Astrocyte (in vitro differentiated cells and primary cell): ENCODE measurements at regions not wholly inside any gene's neighbourhood (a gene's known extent, or its start where the extent isn't known, plus 50 kb on each side); places are given as distances from the start of the nearest gene placed in this dataset.

Experiments
- DNase-seq: peaks from one replicate; pipeline ENCODE4 v3.0.0-alpha.2; 2010; ENCODE audit warnings: low read depth
- FAIRE-seq: peaks from 2 replicates; lab custom pipeline; 2011; peaks lifted over from hg19 to GRCh38; lab: Jason Lieb, UNC
- H2AFZ ChIP-seq: 2 replicates; pipeline ENCODE4 v1.6.0; 2012; ENCODE audit warnings: low read depth, low read length, inconsistent platforms
- H3K27ac ChIP-seq: 2 replicates; pipeline ENCODE4 v1.5.1; 2011; ENCODE audit warnings: low read depth, low read length, inconsistent platforms
- H3K27me3 ChIP-seq: 2 replicates; pipeline ENCODE4 v1.6.0; 2011; ENCODE audit warnings: low read length, inconsistent platforms; ENCODE audit not compliant: insufficient read depth
- H3K36me3 ChIP-seq: 2 replicates; pipeline ENCODE4 v1.5.1; 2011; ENCODE audit warnings: low read length, inconsistent platforms; ENCODE audit not compliant: insufficient read depth
- H3K4me1 ChIP-seq: 2 replicates; pipeline ENCODE4 v1.5.1; 2011; ENCODE audit warnings: low read length, inconsistent platforms; ENCODE audit not compliant: insufficient read depth
- H3K4me2 ChIP-seq: 2 replicates; pipeline ENCODE4 v1.6.0; 2012; ENCODE audit warnings: low read length, inconsistent platforms
- H3K4me3 ChIP-seq: 2 replicates; pipeline ENCODE4 v1.5.1; 2011; ENCODE audit warnings: low read depth, mild to moderate bottlenecking, low read length, inconsistent platforms; ENCODE audit not compliant: insufficient read depth
- H3K79me2 ChIP-seq: 2 replicates; pipeline ENCODE4 v1.6.0; 2012; ENCODE audit warnings: mild to moderate bottlenecking, low read length, inconsistent platforms; ENCODE audit not compliant: insufficient read depth
- H3K9ac ChIP-seq: 2 replicates; pipeline ENCODE4 v1.6.0; 2012; ENCODE audit warnings: mild to moderate bottlenecking, low read length, inconsistent platforms
- H3K9me3 ChIP-seq: 2 replicates; pipeline ENCODE4 v1.5.1; 2012; ENCODE audit warnings: low read depth, mild to moderate bottlenecking, low read length, inconsistent platforms; ENCODE audit not compliant: insufficient read depth
- H4K20me1 ChIP-seq: 2 replicates; pipeline ENCODE4 v1.6.0; 2012; ENCODE audit warnings: low read length, inconsistent platforms; ENCODE audit not compliant: insufficient read depth
- H3K27ac Mint-ChIP-seq: one replicate; pipeline ENCODE4 v1.8.0; 2021; ENCODE audit warnings: mild to moderate bottlenecking, mixed read lengths; ENCODE audit not compliant: unreplicated experiment
- H3K27me3 Mint-ChIP-seq: one replicate; pipeline ENCODE4 v1.8.0; 2021; ENCODE audit warnings: low read depth, mixed read lengths; ENCODE audit not compliant: unreplicated experiment
- H3K36me3 Mint-ChIP-seq: one replicate; pipeline ENCODE4 v1.8.0; 2021; ENCODE audit warnings: low read depth, mixed read lengths; ENCODE audit not compliant: unreplicated experiment
- H3K4me1 Mint-ChIP-seq: one replicate; pipeline ENCODE4 v1.8.0; 2021; ENCODE audit warnings: low read depth, mixed read lengths; ENCODE audit not compliant: unreplicated experiment
- H3K4me3 Mint-ChIP-seq: one replicate; pipeline ENCODE4 v1.8.0; 2021; ENCODE audit warnings: mild to moderate bottlenecking, moderate library complexity, mixed read lengths; ENCODE audit not compliant: unreplicated experiment
- H3K9me3 Mint-ChIP-seq: one replicate; pipeline ENCODE4 v1.8.0; 2021; ENCODE audit warnings: mild to moderate bottlenecking, mixed read lengths; ENCODE audit not compliant: unreplicated experiment
- EZH2 ChIP-seq: IDR thresholded peaks from 2 replicates; pipeline ENCODE4 v1.6.1; 2012; ENCODE audit warnings: mild to moderate bottlenecking, low read length, inconsistent platforms; ENCODE audit not compliant: insufficient read depth
- TF ChIP-seq, protein P1 (sequence below): IDR thresholded peaks from 2 replicates; pipeline ENCODE4 v1.5.1; 2011; ENCODE audit warnings: low read depth, mild to moderate bottlenecking, inconsistent platforms, low read length, moderate library complexity; ENCODE audit not compliant: insufficient read depth

DNA sequence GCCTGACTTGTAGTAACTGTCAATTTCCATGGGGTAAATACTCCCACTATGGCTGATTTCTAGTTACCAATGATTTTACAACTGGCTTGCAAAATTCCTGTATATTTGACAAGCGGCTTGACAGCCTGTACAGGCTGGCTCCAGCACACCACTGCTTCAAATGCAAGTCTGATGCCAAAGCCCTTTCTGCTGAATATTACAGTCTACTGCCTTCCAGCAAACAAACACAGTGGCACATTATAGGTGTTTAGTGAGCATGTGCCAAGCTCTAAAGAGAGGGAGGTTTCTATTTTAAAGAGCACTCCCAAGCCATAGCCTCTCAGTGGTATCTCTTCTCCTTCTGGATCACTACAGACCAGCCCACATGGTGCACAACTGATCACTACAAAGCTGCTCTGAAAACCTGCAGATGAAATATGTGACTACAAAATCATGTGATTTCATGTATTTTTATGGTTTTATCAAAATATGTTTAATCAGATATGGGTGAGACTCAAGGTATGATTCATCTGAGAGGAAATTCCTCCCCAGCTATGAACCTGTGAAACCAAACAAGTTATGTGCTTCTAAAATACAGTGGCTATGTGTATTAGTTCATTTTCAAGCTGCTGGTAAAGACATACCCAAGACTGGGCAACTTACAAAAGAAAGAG is 101.5 kb downstream of the RPAP3 start:
- no peak for TF ChIP-seq EZH2
- TF ChIP-seq, protein P1, sequence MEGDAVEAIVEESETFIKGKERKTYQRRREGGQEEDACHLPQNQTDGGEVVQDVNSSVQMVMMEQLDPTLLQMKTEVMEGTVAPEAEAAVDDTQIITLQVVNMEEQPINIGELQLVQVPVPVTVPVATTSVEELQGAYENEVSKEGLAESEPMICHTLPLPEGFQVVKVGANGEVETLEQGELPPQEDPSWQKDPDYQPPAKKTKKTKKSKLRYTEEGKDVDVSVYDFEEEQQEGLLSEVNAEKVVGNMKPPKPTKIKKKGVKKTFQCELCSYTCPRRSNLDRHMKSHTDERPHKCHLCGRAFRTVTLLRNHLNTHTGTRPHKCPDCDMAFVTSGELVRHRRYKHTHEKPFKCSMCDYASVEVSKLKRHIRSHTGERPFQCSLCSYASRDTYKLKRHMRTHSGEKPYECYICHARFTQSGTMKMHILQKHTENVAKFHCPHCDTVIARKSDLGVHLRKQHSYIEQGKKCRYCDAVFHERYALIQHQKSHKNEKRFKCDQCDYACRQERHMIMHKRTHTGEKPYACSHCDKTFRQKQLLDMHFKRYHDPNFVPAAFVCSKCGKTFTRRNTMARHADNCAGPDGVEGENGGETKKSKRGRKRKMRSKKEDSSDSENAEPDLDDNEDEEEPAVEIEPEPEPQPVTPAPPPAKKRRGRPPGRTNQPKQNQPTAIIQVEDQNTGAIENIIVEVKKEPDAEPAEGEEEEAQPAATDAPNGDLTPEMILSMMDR = no peak
- peaks cover 3% of the 10 kb centered on the region for H3K9me3 ChIP-seq
- H3K4me1 Mint-ChIP-seq = no peaks in the 10 kb centered on the region
- peaks cover 10% of the 10 kb centered on the region for H3K9me3 Mint-ChIP-seq
- H3K9ac ChIP-seq = no peak overlapping the region
- H2AFZ ChIP-seq = no peak overlapping the region
- no peaks in the 10 kb centered on the region for H4K20me1 ChIP-seq
- peaks cover 38% of the 10 kb centered on the region for H3K36me3 Mint-ChIP-seq
- DNase-seq (peak; percentile 66), FAIRE-seq (no peak)
- no peaks in the 10 kb centered on the region for H3K27me3 Mint-ChIP-seq
- peaks cover 10% of the 10 kb centered on the region for H3K4me1 ChIP-seq
- H3K4me3 ChIP-seq = no peak overlapping the region
- H3K27ac Mint-ChIP-seq = no peak overlapping the region
- H3K36me3 ChIP-seq = no peaks in the 10 kb centered on the region
- peak overlapping the region; percentile 56 for H3K27ac ChIP-seq
- no peaks in the 10 kb centered on the region for H3K27me3 ChIP-seq
- no peak overlapping the region for H3K4me3 Mint-ChIP-seq
- H3K4me2 ChIP-seq = peak overlapping the region; percentile 48
- no peaks in the 10 kb centered on the region for H3K79me2 ChIP-seq

DNA sequence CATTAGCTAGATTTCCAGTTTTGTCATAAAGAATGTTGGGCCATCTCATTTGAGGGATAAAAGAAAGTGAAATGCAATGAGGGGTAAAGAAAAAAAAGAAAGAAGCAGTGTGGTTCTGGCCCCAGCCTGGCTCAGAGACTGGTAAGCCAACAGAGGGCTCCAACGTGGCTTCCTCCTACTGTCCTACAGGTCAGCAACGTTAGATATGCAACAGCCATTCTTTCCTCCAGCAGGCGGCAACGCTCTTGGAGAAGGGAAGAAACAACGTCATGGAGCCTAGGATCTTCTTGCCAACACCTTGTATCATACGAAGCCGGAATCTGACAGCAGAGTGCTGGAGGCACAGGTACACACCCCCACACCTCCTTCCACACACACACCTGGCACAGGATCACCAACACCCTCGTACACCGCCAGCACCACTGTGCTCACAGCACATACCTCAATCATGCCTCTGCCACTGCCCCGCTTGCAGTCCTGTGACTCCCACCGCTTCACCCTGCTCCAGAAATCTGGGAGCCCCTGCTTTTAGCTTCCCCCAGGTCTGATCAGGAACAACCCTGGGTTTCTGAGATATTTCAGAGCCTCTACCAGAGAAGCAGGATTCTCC is 102.8 kb downstream of the RPAP3 start:
- peaks cover 35% of the 10 kb centered on the region for H3K36me3 Mint-ChIP-seq

More for the DNA sequence above, 102.8 kb downstream of the RPAP3 start:
- Histone ChIP-seq H2AFZ (no peak overlapping the region), H3K9me3 (peaks cover 3% of the 10 kb centered on the region), H3K27ac (no peak overlapping the region), H4K20me1 (no peaks in the 10 kb centered on the region), H3K79me2 (no peaks in the 10 kb centered on the region), H3K36me3 (no peaks in the 10 kb centered on the region), H3K9ac (no peak overlapping the region), H3K27me3 (no peaks in the 10 kb centered on the region), H3K4me3 (no peak overlapping the region), H3K4me2 (no peak overlapping the region), H3K4me1 (peaks cover 10% of the 10 kb centered on the region)
- DNase-seq (no peak), FAIRE-seq (no peak)
- H3K27me3 Mint-ChIP-seq = no peaks in the 10 kb centered on the region
- H3K27ac Mint-ChIP-seq = no peak overlapping the region
- TF ChIP-seq EZH2 = no peak
- TF ChIP-seq, protein P1 = no peak
- H3K9me3 Mint-ChIP-seq = peaks cover 9% of the 10 kb centered on the region
- H3K4me1 Mint-ChIP-seq = no peaks in the 10 kb centered on the region
- no peak overlapping the region for H3K4me3 Mint-ChIP-seq
